Nephron (organoid): ENCODE measurements at regions not wholly inside any gene's neighbourhood (a gene's known extent, or its start where the extent isn't known, plus 50 kb on each side); places are given as distances from the start of the nearest gene placed in this dataset.

Source experiments
- H3K27ac Mint-ChIP-seq, 3 experiments: 2 replicates each; pipeline ENCODE4 v1.8.0; 2020; ENCODE audit warnings: mixed read lengths in 3 of 3, mild to moderate bottlenecking in 2 of 3, moderate library complexity in 1 of 3
- H3K27me3 Mint-ChIP-seq: 2 replicates; pipeline ENCODE4 v1.8.0; 2021; ENCODE audit warnings: low read depth, mild to moderate bottlenecking, moderate library complexity, mixed read lengths
- H3K36me3 Mint-ChIP-seq: 2 replicates; pipeline ENCODE4 v1.8.0; 2020; ENCODE audit warnings: low read depth, mixed read lengths
- H3K4me1 Mint-ChIP-seq: 2 replicates; pipeline ENCODE4 v1.8.0; 2020; ENCODE audit warnings: mixed read lengths
- H3K4me3 Mint-ChIP-seq, 3 experiments: 2 replicates each; pipeline ENCODE4 v1.8.0; 2020; ENCODE audit warnings: mild to moderate bottlenecking in 3 of 3, mixed read lengths in 3 of 3, moderate library complexity in 2 of 3
- H3K9me3 Mint-ChIP-seq: 2 replicates; pipeline ENCODE4 v1.8.0; 2020; ENCODE audit warnings: mixed read lengths
- CTCF ChIP-seq, 3 experiments: fragments of 200-600 bp; sonication (generic); IDR thresholded peaks; one replicate each; pipeline ENCODE4 v1.5.0; 2021; ENCODE audit warnings: antibody characterized with exemption in 3 of 3; ENCODE audit not compliant: unreplicated experiment in 3 of 3

DNA sequence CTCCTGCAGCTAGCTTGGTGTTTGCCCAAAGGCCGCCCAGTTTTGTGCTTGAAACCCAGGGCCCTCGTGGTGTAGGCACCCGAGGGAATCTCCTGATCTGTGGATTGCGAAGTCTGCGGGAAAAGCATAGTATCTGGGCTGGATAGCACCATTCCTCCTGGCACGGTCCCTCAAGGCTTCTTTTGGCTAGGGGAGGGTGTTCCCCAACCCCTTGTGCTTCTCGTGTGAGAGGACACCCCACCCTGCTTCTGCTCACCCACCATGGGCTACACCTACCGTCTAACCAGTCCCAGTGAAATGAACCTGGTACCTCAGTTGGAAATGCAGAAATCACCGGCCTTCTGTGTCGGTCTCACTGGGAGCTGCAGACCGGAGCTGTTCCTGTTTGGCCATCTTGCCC is 403.5 kb downstream of the USP25 start:
- H3K4me1 Mint-ChIP-seq, result no peaks in the 10 kb centered on the region
- no peak overlapping the region for H3K27ac Mint-ChIP-seq
- H3K4me3 Mint-ChIP-seq, result no peak overlapping the region
- H3K36me3 Mint-ChIP-seq, result peaks cover 22% of the 10 kb centered on the region
- no peak for TF ChIP-seq CTCF (IDR thresholded peaks at IDR 0.05; ENCODE audit: unreplicated experiment in 3 of 3)
- H3K9me3 Mint-ChIP-seq, result peaks cover 35% of the 10 kb centered on the region
- H3K27me3 Mint-ChIP-seq, result no peaks in the 10 kb centered on the region

DNA sequence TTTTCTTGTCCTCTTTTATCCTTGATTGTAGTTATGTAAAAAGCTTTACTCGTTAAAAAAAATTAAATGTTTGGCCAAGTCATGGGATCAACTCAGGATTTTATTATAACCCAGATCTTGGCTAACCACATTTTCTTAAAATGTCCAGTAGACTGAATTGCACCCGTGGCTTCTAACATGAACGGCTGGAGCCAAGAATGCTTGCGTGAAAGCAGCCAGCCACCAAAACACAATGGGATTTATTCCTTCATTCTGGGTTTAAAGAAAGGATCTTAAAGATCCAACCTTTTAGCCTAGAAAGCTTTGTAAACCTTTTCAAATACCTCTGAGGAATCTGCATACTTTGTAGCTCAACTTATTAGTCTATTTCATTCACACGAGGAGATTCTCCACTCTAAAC is 404.4 kb downstream of the USP25 start:
- Mint-ChIP-seq H3K4me1 (no peaks in the 10 kb centered on the region), H3K36me3 (peaks cover 22% of the 10 kb centered on the region), H3K27me3 (no peaks in the 10 kb centered on the region), H3K4me3 (no peak overlapping the region), H3K27ac (no peak overlapping the region), H3K9me3 (peaks cover 31% of the 10 kb centered on the region)
- TF ChIP-seq CTCF (IDR thresholded peaks at IDR 0.05; ENCODE audit: unreplicated experiment in 3 of 3), result no peak

- H3K4me3 Mint-ChIP-seq, result no peak overlapping the region
- peaks cover 5% of the 10 kb centered on the region for H3K9me3 Mint-ChIP-seq
- H3K4me1 Mint-ChIP-seq, result no peaks in the 10 kb centered on the region
- H3K27ac Mint-ChIP-seq, result no peak overlapping the region
- TF ChIP-seq CTCF (IDR thresholded peaks at IDR 0.05; ENCODE audit: unreplicated experiment in 3 of 3), result no peak
- no peaks in the 10 kb centered on the region for H3K27me3 Mint-ChIP-seq
- no peaks in the 10 kb centered on the region for H3K36me3 Mint-ChIP-seq
Measured at GRCh38 chr21:16137106-16137505, 407.3 kb downstream of the USP25 start.

DNA sequence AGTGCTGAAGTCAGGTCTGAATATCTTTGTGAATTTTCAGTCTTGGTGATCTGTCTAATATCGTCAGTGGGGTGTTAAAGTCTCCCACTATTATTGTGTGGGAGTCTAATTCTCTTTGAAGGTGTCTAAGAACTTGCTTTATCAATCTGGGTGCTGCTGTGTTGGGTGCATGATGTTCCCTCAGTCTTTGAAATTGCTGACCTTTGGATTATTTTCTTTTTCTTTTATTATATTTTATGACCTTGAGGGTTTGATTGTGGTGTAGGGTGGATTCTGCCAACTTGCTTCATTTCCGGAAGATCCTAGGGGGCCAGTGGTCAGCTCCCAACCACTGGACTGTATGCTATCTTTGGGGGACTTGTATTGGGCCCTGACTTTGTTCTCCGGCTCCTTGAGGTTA is 415.3 kb downstream of the USP25 start:
- Mint-ChIP-seq H3K4me3 (no peak overlapping the region), H3K36me3 (no peaks in the 10 kb centered on the region), H3K9me3 (peaks cover 20% of the 10 kb centered on the region), H3K27me3 (no peaks in the 10 kb centered on the region), H3K4me1 (no peaks in the 10 kb centered on the region), H3K27ac (no peak overlapping the region)
- TF ChIP-seq CTCF (IDR thresholded peaks at IDR 0.05; ENCODE audit: unreplicated experiment in 3 of 3), result no peak

DNA sequence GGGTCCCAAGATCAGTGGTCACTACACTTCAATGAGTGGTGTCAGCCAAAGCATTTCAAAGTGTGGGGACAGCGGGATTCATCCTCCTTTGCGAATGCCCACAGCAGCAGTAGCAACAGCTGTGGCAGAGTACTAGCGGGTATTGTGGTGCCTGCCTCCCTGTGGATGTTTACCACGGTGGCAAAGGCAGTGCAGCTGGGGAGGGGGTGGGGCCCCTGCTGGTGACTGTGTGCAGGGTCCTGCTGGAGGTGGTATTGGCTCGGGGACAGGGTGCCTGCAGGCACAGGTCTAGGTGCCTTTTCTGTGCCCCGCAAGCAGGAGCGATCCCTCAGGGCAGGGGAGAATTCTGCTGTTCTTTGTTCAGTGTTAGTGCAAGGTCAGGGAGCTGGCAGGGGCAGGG is 415.7 kb downstream of the USP25 start:
- Mint-ChIP-seq H3K27me3 (no peaks in the 10 kb centered on the region), H3K4me1 (no peaks in the 10 kb centered on the region), H3K9me3 (peaks cover 20% of the 10 kb centered on the region), H3K36me3 (no peaks in the 10 kb centered on the region), H3K27ac (no peak overlapping the region), H3K4me3 (no peak overlapping the region)
- no peak for TF ChIP-seq CTCF (IDR thresholded peaks at IDR 0.05; ENCODE audit: unreplicated experiment in 3 of 3)

DNA sequence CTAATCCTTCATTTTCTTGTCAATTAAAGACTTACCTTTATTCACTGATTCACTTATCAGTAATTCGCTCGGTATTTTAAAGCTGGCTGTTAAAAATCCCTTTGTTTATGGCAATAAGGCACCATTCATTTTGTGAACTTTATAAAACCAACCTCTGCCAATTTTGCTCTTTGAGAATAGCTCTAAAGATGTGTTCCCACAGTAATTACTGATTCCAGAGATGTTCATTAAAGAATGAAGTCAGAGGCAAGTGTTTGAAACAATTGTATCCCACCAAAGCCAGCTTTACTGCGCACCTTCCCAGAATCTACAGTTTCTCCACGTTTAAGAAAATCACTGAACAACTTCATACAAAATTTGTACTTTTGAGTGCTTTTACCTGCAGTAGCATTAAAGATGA is 424.5 kb downstream of the USP25 start:
- Mint-ChIP-seq H3K27me3 (no peaks in the 10 kb centered on the region), H3K4me3 (no peak overlapping the region), H3K27ac (no peak overlapping the region), H3K36me3 (no peaks in the 10 kb centered on the region), H3K4me1 (peaks cover 7% of the 10 kb centered on the region), H3K9me3 (peaks cover 4% of the 10 kb centered on the region)
- no peak for TF ChIP-seq CTCF (IDR thresholded peaks at IDR 0.05; ENCODE audit: unreplicated experiment in 3 of 3)
